Neural cell (in vitro differentiated cells): ENCODE measurements at regions not wholly inside any gene's neighbourhood (a gene's known extent, or its start where the extent isn't known, plus 50 kb on each side); places are given as distances from the start of the nearest gene placed in this dataset.
A peak's percentile ranks its signal among the peaks of the same experiment; 100 is the strongest.

Experiments used
- H2AFZ ChIP-seq: fragments of 200-600, 300-800 bp; sonication (generic), shearing (Covaris generic); 2 replicates; pipeline ENCODE4 v1.6.0; 2014; ENCODE audit warnings: low read depth, mild to moderate bottlenecking, antibody characterized with exemption, low read length, moderate library complexity
- H3F3A ChIP-seq: fragments of 200-600 bp; shearing (Covaris generic); 2 replicates; pipeline ENCODE4 v1.6.1; 2016; ENCODE audit warnings: mild to moderate bottlenecking, moderate library complexity, mixed read lengths, antibody characterized with exemption, low read length; ENCODE audit not compliant: insufficient read depth, poor library complexity, severe bottlenecking
- H3K27ac ChIP-seq: fragments of 200-600, 300-800 bp; sonication (generic), shearing (Covaris generic); 2 replicates; pipeline ENCODE4 v1.5.1; 2014; ENCODE audit warnings: mild to moderate bottlenecking, low read length, moderate library complexity
- H3K27me3 ChIP-seq: fragments of 300-800, 200-600 bp; sonication (generic), shearing (Covaris generic); 2 replicates; pipeline ENCODE4 v1.6.0; 2014; ENCODE audit warnings: mild to moderate bottlenecking, low read depth, low read length, moderate library complexity; ENCODE audit not compliant: insufficient read depth
- H3K36me3 ChIP-seq: fragments of 300-800, 200-600 bp; sonication (generic), shearing (Covaris generic); 2 replicates; pipeline ENCODE4 v1.5.1; 2014; ENCODE audit warnings: mild to moderate bottlenecking, antibody characterized with exemption, low read length, moderate library complexity; ENCODE audit not compliant: insufficient read depth
- H3K4me2 ChIP-seq: fragments of 300-800, 200-600 bp; sonication (generic), shearing (Covaris generic); 2 replicates; pipeline ENCODE4 v1.6.0; 2014; ENCODE audit warnings: mild to moderate bottlenecking, low read length
- H3K4me3 ChIP-seq: fragments of 300-800, 200-600 bp; sonication (generic), shearing (Covaris generic); 2 replicates; pipeline ENCODE4 v1.5.1; 2014; ENCODE audit warnings: mild to moderate bottlenecking, low read length, moderate library complexity
- H3K79me2 ChIP-seq: fragments of 200-600 bp; shearing (Covaris generic); replicated peaks from 2 replicates; pipeline ENCODE4 v1.6.0; 2014; ENCODE audit warnings: mild to moderate bottlenecking, low read length, moderate library complexity; ENCODE audit not compliant: insufficient read depth
- H3K9ac ChIP-seq: fragments of 300-800, 200-600 bp; sonication (generic), shearing (Covaris generic); 2 replicates; pipeline ENCODE4 v1.6.1; 2016; ENCODE audit warnings: mild to moderate bottlenecking, low read length, mixed read lengths
- H3K9me2 ChIP-seq: fragments of 200-600 bp; shearing (Covaris generic); 2 replicates; pipeline ENCODE4 v1.6.1; 2016; ENCODE audit warnings: mild to moderate bottlenecking, low read length, mixed read lengths; ENCODE audit not compliant: insufficient read depth
- H3K9me3 ChIP-seq: fragments of 200-600, 300-800 bp; sonication (generic), shearing (Covaris generic); 2 replicates; pipeline ENCODE4 v1.6.1; 2016; ENCODE audit warnings: mild to moderate bottlenecking, mixed run types, low read length, moderate library complexity, mixed read lengths
- H4K20me1 ChIP-seq: fragments of 200-600 bp; shearing (Covaris generic); 2 replicates; pipeline ENCODE4 v1.6.1; 2016; ENCODE audit warnings: mild to moderate bottlenecking, mixed run types; ENCODE audit not compliant: insufficient read depth
- EP300 ChIP-seq: fragments of 450-650 bp; conservative IDR thresholded peaks from 2 replicates; pipeline ENCODE4 v1.6.1; 2014; ENCODE audit warnings: antibody characterized with exemption, mild to moderate bottlenecking, moderate library complexity; ENCODE audit not compliant: poor library complexity, severe bottlenecking
- EZH2 ChIP-seq: fragments of 200-600, 300-800 bp; shearing (Covaris generic), sonication (generic); IDR thresholded peaks from 2 replicates; pipeline ENCODE4 v1.6.1; 2014; ENCODE audit warnings: antibody characterized with exemption, low read length, borderline replicate concordance, mild to moderate bottlenecking; ENCODE audit not compliant: insufficient read depth, poor library complexity, severe bottlenecking
- MXI1 ChIP-seq: fragments of 450-650 bp; conservative IDR thresholded peaks from 2 replicates; pipeline ENCODE4 v1.6.1; 2014; ENCODE audit warnings: antibody characterized with exemption, mild to moderate bottlenecking; ENCODE audit not compliant: poor library complexity, severe bottlenecking
- POLR2AphosphoS5 ChIP-seq: IDR thresholded peaks from 2 replicates; pipeline ENCODE4 v1.6.1; 2012
- RAD21 ChIP-seq: fragments of 450-650 bp; conservative IDR thresholded peaks from 2 replicates; pipeline ENCODE4 v1.6.1; 2014; ENCODE audit warnings: antibody characterized with exemption, mild to moderate bottlenecking, moderate library complexity
- SMC3 ChIP-seq: fragments of 450-650 bp; conservative IDR thresholded peaks from 2 replicates; pipeline ENCODE4 v1.6.1; 2014; ENCODE audit warnings: antibody characterized with exemption, mild to moderate bottlenecking, moderate library complexity; ENCODE audit not compliant: poor library complexity
- TAF1 ChIP-seq: IDR thresholded peaks from 2 replicates; pipeline ENCODE4 v1.6.1; 2012; ENCODE audit warnings: low read depth
- TF ChIP-seq, protein P1 (sequence below): IDR thresholded peaks from 2 replicates; pipeline ENCODE4 v1.6.1; 2012; ENCODE audit warnings: borderline replicate concordance
- TF ChIP-seq, protein P2 (sequence below): fragments of 450-650 bp; IDR thresholded peaks from 2 replicates; pipeline ENCODE4 v1.5.1; 2014; ENCODE audit warnings: antibody characterized with exemption, mild to moderate bottlenecking, moderate library complexity; ENCODE audit not compliant: poor library complexity, severe bottlenecking

GRCh38 chr18:29749704-29750103, 1292.8 kb downstream of the DSC3 start:
- Histone ChIP-seq H4K20me1 (no peaks in the 10 kb centered on the region), H3K79me2 (no peaks in the 10 kb centered on the region), H3K4me2 (no peak overlapping the region), H3K9me3 (no peaks in the 10 kb centered on the region), H3K9me2 (no peaks in the 10 kb centered on the region), H3K4me3 (no peak overlapping the region), H2AFZ (no peak overlapping the region), H3K9ac (no peak overlapping the region), H3K27me3 (no peaks in the 10 kb centered on the region), H3K36me3 (no peaks in the 10 kb centered on the region), H3K27ac (no peak overlapping the region), H3F3A (no peaks in the 10 kb centered on the region)
- no peak for TF ChIP-seq RAD21

DNA sequence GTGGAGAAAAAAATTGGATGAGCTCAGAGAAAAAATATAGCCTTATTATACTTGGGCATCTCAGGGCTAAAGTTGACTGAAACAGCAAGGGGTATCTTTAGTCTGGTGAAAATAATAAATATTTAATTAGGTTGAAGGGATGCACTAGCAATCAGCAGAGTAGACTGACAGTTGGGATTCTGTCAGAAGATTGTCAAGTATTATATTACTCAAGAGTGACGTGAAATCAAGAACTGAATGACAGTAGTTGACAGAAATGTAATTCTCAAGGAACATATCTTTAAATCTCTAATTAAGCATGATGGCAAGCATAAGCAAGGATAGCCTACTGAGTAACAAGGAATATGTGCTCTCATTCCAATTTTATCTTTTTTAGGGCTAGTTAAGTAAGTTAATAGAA, 1301.1 kb downstream of the DSC3 start:
- no peaks in the 10 kb centered on the region for H3K27me3 ChIP-seq
- no peaks in the 10 kb centered on the region for H3K9me2 ChIP-seq
- no peak overlapping the region for H3K27ac ChIP-seq
- H3K4me2 ChIP-seq, result no peak overlapping the region
- no peaks in the 10 kb centered on the region for H4K20me1 ChIP-seq
- no peak overlapping the region for H3K9ac ChIP-seq
- H3K79me2 ChIP-seq, result no peaks in the 10 kb centered on the region
- no peaks in the 10 kb centered on the region for H3F3A ChIP-seq
- H3K4me3 ChIP-seq, result no peak overlapping the region
- no peaks in the 10 kb centered on the region for H3K9me3 ChIP-seq
- TF ChIP-seq POLR2AphosphoS5 (peak; percentile 81), RAD21 (no peak), EP300 (peak; percentile 99)
- TF ChIP-seq, protein P1, sequence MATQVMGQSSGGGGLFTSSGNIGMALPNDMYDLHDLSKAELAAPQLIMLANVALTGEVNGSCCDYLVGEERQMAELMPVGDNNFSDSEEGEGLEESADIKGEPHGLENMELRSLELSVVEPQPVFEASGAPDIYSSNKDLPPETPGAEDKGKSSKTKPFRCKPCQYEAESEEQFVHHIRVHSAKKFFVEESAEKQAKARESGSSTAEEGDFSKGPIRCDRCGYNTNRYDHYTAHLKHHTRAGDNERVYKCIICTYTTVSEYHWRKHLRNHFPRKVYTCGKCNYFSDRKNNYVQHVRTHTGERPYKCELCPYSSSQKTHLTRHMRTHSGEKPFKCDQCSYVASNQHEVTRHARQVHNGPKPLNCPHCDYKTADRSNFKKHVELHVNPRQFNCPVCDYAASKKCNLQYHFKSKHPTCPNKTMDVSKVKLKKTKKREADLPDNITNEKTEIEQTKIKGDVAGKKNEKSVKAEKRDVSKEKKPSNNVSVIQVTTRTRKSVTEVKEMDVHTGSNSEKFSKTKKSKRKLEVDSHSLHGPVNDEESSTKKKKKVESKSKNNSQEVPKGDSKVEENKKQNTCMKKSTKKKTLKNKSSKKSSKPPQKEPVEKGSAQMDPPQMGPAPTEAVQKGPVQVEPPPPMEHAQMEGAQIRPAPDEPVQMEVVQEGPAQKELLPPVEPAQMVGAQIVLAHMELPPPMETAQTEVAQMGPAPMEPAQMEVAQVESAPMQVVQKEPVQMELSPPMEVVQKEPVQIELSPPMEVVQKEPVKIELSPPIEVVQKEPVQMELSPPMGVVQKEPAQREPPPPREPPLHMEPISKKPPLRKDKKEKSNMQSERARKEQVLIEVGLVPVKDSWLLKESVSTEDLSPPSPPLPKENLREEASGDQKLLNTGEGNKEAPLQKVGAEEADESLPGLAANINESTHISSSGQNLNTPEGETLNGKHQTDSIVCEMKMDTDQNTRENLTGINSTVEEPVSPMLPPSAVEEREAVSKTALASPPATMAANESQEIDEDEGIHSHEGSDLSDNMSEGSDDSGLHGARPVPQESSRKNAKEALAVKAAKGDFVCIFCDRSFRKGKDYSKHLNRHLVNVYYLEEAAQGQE, result no peak
- H3K36me3 ChIP-seq, result no peaks in the 10 kb centered on the region
- no peak overlapping the region for H2AFZ ChIP-seq

GRCh38 chr18:29737620-29738019, 1304.9 kb downstream of the DSC3 start:
- Histone ChIP-seq H3K27ac (no peak overlapping the region), H3K9me3 (no peaks in the 10 kb centered on the region), H2AFZ (no peak overlapping the region), H3K4me3 (no peak overlapping the region), H3K4me2 (no peak overlapping the region), H3K79me2 (no peaks in the 10 kb centered on the region), H3K9ac (no peak overlapping the region), H3K27me3 (no peaks in the 10 kb centered on the region), H4K20me1 (no peaks in the 10 kb centered on the region), H3K36me3 (no peaks in the 10 kb centered on the region), H3K9me2 (no peaks in the 10 kb centered on the region), H3F3A (no peaks in the 10 kb centered on the region)
- TF ChIP-seq, protein P2, sequence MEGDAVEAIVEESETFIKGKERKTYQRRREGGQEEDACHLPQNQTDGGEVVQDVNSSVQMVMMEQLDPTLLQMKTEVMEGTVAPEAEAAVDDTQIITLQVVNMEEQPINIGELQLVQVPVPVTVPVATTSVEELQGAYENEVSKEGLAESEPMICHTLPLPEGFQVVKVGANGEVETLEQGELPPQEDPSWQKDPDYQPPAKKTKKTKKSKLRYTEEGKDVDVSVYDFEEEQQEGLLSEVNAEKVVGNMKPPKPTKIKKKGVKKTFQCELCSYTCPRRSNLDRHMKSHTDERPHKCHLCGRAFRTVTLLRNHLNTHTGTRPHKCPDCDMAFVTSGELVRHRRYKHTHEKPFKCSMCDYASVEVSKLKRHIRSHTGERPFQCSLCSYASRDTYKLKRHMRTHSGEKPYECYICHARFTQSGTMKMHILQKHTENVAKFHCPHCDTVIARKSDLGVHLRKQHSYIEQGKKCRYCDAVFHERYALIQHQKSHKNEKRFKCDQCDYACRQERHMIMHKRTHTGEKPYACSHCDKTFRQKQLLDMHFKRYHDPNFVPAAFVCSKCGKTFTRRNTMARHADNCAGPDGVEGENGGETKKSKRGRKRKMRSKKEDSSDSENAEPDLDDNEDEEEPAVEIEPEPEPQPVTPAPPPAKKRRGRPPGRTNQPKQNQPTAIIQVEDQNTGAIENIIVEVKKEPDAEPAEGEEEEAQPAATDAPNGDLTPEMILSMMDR, result no peak
- TF ChIP-seq TAF1 (no peak), EP300 (no peak), SMC3 (no peak), POLR2AphosphoS5 (no peak), RAD21 (no peak), EZH2 (no peak), MXI1 (no peak)
- TF ChIP-seq, protein P1, result no peak
